HG03432 (cell line): ENCODE measurements at regions not wholly inside any gene's neighbourhood (a gene's known extent, or its start where the extent isn't known, plus 50 kb on each side); places are given as distances from the start of the nearest gene placed in this dataset.
"Not testable (repeated sequence)": the region's sequence is repeated elsewhere in the genome, so short reads cannot be mapped to it uniquely, and the experiment has no call there.

Source experiments
- ATAC-seq: cut with Tn5 transposase; IDR thresholded peaks from one replicate; pipeline ENCODE4 v1.9.1; 2021; ENCODE audit warnings: mild to moderate bottlenecking, moderate library complexity; ENCODE audit not compliant: unreplicated experiment

DNA sequence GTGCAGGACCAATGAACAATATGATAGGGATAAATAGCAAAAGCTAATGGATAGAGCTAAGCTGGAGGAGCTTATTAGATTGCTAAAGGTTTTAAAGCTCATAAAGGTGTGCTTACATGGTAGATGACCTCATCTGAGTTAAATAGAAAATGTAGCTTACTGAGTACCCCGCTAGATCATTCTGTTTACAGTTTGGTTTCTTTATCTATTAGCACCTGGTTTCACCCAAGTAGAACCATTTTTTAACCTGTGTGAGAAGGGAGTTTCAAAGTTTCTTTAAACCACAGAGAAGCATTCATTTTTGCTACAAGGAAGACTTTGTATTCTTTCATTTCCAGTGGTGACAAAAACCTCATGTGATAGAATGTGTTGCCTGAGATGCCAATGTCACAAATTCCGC lies 1778.0 kb downstream of the LRRC4C start:
- no peak for ATAC-seq

DNA sequence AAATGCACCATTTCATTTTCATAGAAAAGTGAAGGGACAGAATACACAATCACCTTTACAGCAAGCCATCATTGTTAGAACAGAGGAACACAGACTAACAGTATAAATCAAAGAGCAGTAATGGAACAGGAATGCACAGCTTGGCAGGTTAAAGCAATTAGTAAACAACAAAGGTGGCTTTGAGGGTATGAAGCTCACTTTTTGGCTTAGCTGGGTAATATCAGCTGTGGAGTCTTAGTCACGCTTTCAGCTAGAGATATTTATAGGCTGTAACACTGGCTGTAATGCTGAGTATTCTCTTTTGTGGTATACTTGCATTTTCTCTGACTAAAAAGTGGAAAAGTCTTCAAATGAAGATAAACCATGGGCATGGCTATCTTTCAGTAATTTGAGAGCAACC lies 1780.5 kb downstream of the LRRC4C start:
- ATAC-seq, result no peak

DNA sequence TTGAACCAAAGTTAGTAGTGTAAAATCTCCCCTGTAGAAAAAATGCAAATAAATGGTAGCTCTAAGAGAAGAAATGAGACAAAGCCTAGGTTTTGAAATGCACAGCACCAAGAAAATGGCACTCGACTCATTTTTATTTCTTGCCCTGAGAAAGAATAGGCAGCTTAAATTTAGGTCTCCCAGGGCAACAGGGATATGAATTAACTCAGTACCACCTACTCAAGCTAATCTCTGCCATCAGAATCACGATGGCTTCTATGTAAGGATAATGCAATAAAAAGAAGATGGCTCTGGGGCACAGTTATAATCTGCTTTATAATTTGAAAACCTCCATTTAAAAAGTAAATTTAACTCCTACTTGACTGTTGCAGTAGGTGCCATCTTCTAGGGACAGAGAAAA lies 1784.3 kb downstream of the LRRC4C start:
- ATAC-seq, result no peak

DNA sequence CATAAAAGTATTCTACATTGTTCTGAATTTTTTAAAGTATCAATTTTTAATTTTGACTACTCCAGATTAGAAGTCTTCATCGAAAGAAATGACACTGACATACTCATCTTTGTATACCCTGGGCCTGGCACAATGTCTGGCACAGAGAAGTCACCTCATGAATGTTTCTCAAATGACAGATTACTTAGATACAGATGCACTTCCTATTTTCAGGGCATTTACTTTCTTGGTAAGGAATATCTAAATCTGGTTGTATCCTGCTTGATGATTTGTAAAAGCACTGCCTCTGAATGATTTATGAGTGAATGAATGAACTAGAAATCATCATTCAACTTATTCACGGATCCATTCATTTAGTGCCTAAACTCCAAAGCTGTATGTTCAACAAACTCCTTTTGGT lies 1784.7 kb downstream of the LRRC4C start:
- ATAC-seq, result no peak

DNA sequence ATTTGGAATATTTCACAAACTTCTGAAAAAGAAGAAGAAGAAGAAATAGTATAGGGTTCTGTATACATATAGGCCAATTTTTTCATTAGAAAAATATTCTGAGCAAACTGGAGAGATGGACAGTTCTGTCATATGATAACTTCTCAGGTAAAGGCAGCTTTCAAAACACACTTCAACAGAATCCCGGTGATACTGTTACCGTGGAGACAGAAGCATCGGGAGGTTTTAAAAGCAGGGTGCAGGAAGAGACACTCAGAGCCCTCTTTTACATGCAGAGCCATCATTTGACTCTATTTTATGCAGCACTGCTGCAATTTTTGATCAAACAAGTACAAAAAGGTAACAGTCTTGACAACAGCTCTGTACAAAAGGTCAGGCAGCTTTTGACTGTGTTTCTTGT lies 1785.4 kb downstream of the LRRC4C start:
- ATAC-seq, result no peak

DNA sequence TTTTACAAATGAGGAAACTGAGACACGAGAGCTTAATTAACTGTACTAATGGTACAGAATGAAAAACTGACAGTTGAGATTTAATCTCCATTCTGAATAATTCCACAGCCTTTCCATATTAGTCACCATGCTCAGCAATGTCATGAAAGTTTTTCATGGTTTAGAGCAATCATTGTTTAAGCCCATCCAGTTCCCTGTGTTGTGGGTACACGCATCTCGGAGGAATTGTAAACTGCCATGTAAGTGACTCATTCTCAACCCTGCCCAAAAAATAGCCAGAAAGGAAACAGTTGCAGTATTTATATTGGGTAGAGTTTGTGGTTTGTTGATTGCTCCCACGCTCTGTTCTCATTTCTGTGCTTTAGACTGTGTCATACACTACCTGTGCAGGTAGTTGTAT lies 1790.8 kb downstream of the LRRC4C start:
- ATAC-seq, result no peak

DNA sequence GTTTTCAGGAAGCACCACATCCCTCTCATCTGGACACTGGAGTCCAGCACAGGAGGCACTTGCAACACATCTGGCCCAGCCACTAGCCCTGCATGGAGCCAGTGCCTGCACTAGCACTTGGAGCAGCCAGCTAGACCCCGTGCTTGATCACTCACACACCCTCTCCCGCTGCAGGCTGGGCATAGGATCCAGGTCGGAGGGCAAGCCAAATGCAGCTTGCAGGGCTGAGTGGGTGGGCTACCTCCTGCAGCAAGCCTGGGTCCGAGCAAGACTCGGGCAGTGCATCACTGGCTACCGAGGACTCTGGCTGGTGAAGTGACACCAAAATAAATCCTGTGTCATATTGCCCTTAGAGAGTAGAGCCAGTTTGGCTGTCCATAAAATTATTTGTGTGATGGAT lies 1795.4 kb downstream of the LRRC4C start:
- ATAC-seq, result no peak

DNA sequence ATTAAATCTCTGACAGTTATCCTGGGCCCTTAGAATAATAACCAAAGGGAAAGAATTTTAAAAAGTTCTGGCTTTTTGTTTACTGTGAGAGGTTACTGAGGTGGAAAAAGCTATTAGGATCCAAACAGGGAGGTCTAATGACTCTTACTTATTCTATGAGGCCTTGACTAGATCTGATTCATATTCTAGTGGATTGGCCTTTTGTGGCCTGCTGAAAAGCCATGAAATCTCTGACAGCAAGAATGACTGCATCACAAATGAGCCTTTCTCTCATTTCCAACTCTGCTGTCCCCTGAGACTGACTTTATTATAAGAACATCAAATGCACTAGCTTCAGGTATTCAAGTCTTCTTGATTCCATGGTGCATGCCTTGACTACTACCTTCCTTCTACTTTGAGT lies 1797.6 kb downstream of the LRRC4C start:
- ATAC-seq, result no peak

DNA sequence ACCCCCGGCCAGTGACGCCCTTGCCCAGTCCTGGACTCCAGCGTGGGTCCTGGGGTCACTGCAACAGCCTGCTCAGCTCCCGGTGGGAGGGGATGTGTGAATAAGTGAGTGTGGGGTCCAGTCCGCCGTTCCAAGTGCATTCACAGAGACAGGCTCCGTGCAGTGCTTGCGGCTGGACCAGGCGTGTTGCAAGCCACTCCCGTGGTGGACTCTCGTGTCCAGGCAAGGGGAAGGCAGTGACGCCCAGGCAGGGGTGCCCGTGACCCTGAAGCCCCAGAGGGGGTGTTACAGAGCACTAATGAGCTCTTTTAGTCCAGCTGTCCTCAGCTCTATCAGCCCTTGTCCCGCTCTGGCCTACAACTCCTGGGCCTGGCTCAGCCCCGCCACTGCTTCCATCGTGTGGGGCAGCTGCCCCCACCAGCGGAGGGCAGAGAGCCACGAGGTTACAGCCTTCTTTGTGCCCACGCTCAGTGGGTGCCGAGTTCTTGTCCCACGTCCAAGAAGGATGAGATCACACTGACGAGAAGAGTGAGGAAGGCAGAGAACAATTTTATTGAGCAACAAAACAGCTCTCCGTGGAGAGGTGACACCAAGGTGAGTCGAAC lies 1807.5 kb downstream of the LRRC4C start:
- no peak for ATAC-seq

DNA sequence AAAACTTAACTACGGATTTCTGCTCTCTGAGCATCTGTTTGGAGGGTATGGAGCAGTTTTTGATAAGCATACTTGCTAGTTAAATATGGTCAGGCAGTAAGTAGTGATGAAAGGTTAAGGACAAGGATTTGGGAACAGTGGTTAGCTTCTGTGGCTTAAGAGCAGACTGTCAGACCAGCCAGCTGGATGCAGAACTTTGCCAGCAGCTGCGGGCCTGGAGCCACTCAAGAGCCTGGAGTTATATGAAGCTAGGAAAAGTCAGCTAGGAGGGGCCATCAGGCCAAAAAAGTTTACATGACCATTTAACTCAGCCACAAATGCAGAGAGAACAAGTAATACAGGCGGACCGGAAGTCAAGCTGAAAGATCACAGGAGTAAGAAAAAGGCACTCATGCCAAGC lies 1817.7 kb downstream of the LRRC4C start:
- no peak for ATAC-seq

DNA sequence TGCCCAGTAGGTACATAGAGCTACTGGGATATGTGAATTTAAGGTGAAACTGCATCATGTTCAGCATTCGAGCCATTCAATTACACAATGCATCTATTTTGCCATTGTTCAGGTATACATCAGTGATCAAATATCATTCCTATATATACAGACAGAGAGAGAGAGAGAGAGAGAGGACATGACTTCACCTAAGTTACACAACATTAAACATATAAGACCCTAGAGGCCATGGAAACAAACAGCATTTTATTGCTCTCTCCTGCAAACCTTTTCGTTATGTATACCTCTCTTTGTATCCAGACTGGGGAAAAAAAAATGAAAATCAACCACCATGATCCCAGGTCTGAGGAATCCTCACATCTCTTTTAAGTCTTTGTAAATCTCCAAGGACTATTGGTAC lies 1829.1 kb downstream of the LRRC4C start:
- no peak for ATAC-seq

DNA sequence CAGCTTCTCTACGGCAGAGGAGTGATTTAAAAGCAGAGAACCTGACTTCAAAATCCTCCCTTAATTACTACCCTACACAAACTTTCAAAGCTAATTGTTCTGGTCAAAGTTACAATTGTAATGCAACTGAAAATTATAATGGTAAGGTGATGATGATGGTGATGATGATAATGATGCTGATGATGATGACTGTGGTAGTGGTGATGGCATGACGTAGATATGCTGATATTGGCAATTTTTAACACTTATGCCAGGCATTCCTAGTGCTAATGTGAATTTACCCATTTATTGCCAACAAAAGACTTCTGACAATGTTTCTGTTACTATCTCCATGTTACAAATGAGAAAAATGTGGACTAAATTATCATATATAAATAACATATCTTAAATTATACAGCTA lies 1831.1 kb downstream of the LRRC4C start:
- ATAC-seq, result no peak

DNA sequence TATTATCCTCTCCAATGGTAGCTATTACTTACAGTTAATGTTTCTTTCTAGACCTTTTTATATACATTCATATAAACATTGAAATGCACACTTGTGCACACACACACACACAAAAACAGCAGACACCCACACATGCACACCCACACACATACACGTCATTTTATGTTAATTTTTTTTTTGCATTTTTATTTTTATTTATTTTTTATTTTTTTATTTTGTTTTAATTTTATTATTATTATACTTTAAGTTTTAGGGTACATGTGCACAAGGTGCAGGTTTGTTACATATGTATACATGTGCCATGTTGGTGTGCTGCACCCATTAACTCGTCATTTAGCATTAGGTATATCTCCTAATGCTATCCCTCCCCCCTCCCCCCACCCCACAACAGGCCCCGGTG lies 1839.1 kb downstream of the LRRC4C start:
- ATAC-seq, result not testable (repeated sequence)

DNA sequence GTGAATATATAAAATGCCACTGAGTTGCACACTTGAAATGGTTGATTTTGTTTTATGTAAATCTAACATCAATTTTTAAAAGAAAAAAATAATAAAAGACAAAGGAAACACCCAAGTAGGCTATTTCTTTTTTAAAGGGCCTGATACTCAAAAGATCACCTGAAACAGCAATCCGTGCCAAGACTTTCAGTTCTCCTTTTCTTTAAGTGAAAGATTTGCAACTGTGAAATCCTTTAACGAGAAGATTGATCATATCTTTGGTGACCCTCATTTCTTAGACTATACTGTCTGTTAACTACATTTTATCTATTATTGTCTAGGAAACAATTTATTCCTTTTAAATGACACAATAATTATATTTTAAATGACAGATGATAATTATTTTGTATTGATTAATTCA lies 1841.5 kb downstream of the LRRC4C start:
- no peak for ATAC-seq

DNA sequence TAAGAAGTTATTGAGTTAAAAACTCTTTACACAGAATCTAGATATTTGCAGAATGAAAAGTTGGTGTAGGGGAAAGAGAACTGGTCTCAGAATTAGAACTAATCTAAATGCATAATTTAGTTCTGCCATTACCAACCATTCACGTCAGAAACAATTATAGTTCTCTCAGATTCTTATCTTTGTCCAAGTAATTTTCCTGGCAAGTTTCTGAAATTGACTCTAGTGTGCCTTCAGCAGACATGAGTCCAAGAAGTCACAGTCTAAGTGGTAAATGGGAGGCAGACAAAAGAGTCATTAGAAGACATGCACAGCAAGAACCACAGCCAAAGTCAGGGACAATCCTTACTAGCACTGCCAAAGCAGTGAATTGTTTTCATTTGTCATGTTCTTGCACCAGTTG lies 1870.1 kb downstream of the LRRC4C start:
- ATAC-seq, result no peak

DNA sequence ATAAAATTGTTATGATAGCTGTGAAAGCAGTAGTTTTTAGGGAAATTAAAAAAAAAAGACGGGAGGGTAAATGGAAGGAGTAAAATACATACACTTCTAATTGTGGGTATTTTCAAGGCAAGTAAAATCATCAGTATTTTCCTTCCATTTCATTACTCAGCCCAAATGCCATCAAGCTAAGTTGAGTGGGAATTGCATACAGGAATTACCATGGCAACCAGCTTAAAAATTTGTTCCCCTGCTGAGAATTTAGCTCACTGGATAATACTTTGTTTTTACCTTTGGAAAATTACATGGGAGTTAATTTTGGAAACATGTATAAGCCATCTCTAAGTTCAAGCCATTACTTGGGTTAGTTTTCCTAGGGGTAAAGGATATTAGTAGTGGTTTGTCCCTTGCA lies 1873.4 kb downstream of the LRRC4C start:
- ATAC-seq, result no peak

DNA sequence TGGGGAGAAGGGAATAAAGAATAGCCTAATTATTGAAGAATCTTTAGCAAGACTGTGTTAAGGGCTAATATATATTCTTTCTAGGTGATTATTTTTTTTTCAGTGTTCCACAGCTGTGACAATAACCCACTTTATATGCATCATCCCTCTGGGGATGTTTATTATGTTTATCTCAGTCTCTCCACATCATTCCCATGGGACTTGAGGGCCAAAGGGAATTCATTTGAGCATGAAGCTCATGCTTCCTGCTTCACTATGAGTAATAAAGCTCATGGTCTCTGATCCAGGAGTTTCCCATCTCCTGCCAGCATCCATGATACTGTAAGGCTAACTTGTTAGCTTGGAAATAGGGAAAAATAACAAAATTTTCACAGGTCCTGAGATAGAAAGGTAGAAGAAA lies 1888.4 kb downstream of the LRRC4C start:
- no peak for ATAC-seq

DNA sequence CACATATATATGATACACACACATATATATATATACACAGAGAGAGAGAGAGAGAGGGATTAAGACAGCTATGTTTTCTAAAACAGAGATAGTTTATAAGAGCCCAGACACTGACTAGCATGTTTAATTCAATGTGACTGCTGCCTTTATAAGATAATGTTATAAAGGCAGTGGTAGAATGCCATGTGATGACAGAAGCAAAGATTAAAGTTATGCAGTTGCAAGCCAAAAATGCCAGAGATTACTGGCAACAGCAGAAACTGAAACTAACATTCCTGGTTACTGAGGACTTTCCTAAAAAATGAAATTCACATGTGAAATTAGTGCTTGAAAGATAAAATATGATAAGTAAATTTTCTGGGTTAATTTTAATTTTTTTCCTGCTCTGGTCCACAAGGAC lies 1888.9 kb downstream of the LRRC4C start:
- ATAC-seq, result no peak

DNA sequence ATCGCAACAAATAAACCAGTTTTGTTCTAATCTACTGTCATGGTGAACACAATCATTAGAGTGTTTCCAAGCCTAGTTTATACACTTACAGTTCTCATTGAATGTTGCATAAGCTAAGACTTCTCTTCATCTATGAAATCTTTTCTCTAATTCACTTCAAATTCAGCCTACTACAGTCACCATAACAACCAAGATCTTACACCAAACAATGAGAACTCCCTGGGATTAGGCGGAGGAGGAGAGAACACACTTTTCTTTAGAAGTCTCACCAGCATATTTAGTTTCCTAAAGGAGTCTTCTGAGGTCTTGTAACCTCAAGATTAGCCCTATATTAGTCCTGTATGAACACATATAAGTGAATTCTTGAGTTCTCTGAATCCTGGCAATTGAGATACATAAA lies 1889.7 kb downstream of the LRRC4C start:
- no peak for ATAC-seq

DNA sequence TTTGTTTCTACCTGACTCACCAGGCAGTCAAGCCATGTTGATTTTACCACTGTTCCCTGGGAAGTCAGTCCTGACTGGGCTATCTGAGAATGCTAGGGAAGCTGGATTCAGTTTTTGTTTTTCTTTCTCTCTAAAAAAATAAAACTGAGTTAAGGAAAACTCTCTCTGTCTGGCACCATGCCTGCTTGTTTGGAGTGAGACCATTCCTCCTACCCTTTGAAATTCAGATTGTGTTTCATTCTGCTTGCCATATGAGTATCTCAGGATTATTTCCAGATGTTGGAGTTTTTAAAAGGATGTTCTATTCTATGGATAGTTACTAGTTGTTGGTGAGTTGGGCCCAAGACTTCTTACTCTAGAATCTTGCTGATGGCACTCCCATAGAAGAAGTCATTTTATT lies 1917.0 kb downstream of the LRRC4C start:
- ATAC-seq, result no peak

DNA sequence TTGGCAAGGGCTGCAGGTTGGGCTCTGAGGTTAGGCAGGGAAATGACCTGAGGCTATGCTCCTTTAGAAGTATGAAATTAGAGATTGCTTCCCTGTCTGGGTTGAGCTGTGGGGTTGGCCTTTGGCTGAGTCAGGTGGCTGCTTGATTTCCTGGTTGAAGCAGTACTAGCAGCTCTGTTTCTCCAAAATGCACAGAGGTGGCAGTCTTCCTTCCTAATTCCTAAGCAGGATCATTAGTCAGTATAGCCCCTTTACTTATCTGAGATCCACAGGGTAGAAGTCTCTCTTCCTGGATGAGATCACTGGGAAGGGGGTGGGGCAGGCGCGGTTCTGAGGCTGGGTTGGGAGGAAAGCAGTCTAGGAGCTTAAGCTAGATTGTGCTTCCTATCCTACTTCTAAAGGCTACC lies 1917.5 kb downstream of the LRRC4C start:
- no peak for ATAC-seq

DNA sequence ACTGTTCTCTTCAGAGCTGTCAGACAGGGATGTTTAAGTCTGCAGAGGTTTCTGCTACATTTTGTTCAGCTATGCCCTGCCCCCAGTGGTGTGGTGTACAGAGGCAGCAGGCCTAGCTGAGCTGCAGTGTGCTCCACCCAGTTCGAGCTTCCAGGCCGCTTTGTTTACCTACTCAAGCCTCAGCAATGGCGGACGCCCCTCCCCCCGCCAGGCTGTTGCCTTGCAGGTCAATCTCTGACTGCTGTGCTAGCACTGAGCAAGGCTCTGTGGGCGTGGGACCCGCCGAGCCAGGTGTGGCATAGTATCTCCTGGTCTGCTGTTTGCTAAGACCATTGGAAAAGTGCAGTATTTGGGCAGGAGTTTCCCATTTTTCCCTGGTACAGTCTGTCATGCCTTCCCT lies 1923.1 kb downstream of the LRRC4C start:
- ATAC-seq, result not testable (repeated sequence)
